ENCODE measurements at regions not wholly inside any gene's neighbourhood (a gene's known extent, or its start where the extent isn't known, plus 50 kb on each side); places are given as distances from the start of the nearest gene placed in this dataset.
A peak's percentile ranks its signal among the peaks of the same experiment; 100 is the strongest.

DNA sequence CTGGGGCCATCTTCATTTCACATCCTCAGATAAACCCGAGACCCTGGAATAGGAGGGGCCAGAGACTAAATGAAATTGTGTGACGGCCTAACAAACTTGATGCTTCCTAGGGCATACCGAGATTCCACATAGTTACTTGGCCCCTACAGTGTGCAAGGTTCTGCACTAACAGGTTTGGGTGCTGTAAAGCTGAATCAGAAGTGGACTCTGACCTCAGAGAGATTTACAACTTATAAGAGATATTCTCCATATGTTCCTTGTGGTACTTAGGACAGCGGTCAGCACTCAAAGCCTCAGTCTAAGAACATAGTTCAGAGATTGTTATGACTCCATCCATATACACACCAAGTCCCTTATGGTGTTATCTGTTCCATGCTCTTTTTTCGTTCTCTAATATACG is 55.1 kb upstream of the FHIP2A start:
- no peak for DNase-seq (ENCODE audit: low read depth, low spot score)
- no peak overlapping the region for H3K4me3 ChIP-seq (ENCODE audit: low read length)

DNA sequence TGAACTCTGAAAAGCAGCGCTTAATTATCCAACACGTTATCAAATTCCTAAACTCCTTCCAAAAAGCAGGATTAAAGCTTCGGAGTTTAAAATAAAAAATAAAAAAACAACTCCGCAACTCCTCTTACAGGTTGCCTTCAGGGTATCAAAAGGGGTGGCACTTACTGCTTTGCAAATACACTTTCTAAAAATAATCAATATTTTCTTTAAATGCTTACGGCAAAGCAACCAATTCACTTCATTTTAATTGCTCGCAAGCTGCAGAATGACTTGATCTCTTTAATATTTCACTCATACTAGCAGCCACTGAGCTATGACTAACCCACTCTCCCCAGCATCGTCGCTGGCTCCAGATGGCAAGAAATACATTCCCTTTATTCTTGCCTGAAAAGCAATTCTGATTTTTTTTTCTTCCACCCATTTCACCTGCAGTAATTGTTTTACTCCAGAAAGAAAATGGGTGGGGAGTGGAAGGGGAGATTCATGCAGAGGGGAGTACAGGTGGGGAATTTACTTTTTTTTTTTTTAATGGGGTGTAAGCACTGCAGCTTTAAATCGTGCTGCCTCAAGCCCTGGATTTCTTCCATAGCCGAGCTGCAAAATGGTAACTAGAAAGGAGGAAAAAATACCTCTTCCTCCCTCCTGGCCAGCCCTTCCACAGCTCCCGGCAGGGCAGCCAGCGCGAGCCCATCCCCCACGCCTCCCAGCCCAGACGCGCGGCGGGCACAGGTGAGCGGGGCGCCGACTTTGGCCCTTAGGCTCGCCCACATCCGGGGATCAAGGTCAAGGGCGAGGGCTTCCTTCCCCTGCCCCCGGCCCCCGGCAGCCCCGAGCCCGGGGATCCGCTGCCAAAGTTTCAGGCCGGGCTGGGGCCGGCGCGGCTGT is 54.2 kb upstream of the FHIP2A start:
- peak overlapping the region; percentile 56 for H3K4me3 ChIP-seq (ENCODE audit: low read length)
- no peak for DNase-seq (ENCODE audit: low read depth, low spot score)

DNA sequence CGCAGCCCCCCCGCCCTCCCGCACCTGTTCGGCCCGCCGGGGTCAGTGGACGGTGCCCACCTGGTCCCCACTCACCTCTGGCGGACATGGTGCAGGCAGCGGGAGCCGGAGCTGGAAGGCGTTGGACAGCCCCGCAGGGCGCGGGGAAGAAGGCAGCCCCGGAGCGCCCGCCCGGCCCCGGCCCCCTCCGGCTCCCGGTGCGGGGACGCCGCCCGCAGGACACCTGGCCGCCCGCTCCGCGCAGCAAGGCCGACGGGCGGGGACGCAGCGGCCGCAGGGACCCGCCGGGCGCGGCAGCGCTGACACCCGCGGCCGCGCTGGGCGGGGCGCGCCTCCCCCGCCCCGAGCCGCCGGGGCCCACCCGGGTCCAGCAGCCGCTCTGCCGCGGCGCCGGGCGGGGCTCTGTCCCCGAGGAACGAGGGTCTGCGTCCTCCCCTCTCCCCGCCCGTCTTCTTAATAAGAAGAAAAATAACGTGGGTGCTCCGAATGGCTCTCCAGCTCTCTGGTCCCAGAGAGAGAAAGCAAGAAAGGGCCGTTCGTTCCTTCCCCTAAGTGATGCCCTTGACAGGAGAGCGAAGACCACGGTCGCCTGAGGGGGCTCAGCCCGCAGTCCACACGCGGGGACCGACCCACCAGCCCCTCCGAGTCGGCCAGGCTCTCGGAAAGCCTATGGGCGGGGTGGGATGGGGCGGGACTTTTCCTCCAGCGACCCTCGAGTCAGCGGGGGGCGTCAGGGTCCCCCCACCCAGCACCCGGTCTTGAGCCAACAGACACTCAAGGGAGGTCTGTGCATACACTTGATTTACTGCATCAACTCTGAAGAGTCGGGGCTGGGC is 53.4 kb upstream of the FHIP2A start:
- peak overlapping the region; percentile 56 for H3K4me3 ChIP-seq (ENCODE audit: low read length)
- no peak for DNase-seq (ENCODE audit: low read depth, low spot score)

DNA sequence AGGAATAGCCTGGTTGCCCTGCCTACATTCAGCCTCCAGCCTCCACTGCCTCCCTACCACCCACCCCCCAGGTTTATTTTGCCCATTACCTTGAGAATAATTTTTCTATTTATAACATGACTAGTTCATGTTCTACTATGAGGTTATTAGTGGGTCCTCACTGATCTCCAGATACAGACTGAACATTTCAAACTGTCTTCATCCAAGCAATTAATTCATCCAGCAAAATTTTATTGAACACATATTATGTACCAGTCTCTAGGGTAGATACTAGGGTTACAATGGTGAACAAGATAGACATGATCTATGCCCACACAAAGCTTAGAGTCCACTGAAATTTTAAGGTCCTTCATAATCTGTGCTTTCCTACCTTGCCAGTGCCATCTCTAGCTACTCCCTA is 51.6 kb upstream of the FHIP2A start:
- no peak for DNase-seq (ENCODE audit: low read depth, low spot score)
- no peak overlapping the region for H3K4me3 ChIP-seq (ENCODE audit: low read length)

DNA sequence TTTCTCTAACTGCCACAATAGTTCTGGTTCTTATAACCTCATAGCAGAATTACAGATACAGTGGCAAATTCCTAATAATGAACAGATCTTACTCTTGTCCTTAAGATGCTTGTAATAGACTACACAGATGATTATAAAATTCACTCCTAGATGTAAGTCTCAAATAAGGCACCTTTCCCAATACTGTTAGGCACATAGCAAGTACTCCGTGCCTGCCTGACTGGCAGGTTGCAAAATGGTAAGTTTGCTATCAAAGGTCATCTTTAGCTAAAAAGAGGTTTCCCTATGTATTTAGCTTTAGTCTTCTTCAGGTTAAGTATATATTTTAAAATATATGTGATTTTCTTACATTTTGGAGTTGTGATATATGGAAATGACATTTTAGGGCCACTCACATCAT is 50.4 kb upstream of the FHIP2A start:
- H3K4me3 ChIP-seq (ENCODE audit: low read length) = no peak overlapping the region
- no peak for DNase-seq (ENCODE audit: low read depth, low spot score)

DNA sequence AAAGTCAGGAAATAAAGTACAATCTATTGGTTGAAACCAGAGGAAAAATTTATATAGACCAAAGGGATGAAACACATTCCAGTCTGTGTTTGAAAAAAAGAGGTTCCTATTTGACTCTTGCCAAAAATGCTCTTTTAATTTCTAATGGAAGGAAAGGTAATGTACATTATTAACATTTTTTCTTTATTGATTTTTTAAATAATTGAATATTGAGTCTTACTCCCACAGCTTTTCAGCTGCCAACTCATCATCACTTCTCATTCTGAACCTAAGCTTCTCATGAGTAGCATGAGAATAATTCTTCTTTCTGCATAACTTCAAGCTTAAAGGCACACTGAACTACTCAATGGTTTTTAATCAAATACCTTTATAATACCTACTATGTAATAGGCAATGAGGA is 49.8 kb upstream of the FHIP2A start:
- no peak for DNase-seq (ENCODE audit: low read depth, low spot score)

More for the DNA sequence above, 49.8 kb upstream of the FHIP2A start:
- H3K4me3 ChIP-seq (ENCODE audit: low read length) = no peak overlapping the region
